ENCODE measurements at regions not wholly inside any gene's neighbourhood (a gene's known extent, or its start where the extent isn't known, plus 50 kb on each side); places are given as distances from the start of the nearest gene placed in this dataset.
"Not testable (repeated sequence)": the region's sequence is repeated elsewhere in the genome, so short reads cannot be mapped to it uniquely, and the experiment has no call there.

- no peak for ATAC-seq (replicated peaks in 1 of 2)
- Mint-ChIP-seq H3K9me3 (peaks cover 0 to 1% of the 10 kb centered on the region in 2 donors), H3K36me3 (ENCODE audit: insufficient read depth in 2 of 2) (no peaks in the 10 kb centered on the region)
Measured at GRCh38 chr14:42532194-42532593, 925.5 kb downstream of the LRFN5 start.

GRCh38 chr14:42527141-42527540 is 920.5 kb downstream of the LRFN5 start:
- Mint-ChIP-seq H3K36me3 (ENCODE audit: insufficient read depth in 2 of 2) (no peaks in the 10 kb centered on the region), H3K9me3 (peaks cover 1 to 3% of the 10 kb centered on the region in 2 donors), H3K4me3 (no peak overlapping the region), H3K27ac (no peak overlapping the region), H3K27me3 (ENCODE audit: low read depth) (no peaks in the 10 kb centered on the region), H3K4me1 (ENCODE audit: low read depth) (no peaks in the 10 kb centered on the region)
- ATAC-seq (replicated peaks in 1 of 2) (no peak), DNase-seq (no peak)

More at GRCh38 chr14:42532194-42532593, 925.5 kb downstream of the LRFN5 start:
- Mint-ChIP-seq H3K27ac (no peak overlapping the region), H3K27me3 (ENCODE audit: low read depth) (no peaks in the 10 kb centered on the region), H3K4me3 (no peak overlapping the region), H3K4me1 (ENCODE audit: low read depth) (no peaks in the 10 kb centered on the region)
- DNase-seq, result no peak

- Mint-ChIP-seq H3K27me3 (ENCODE audit: low read depth) (no peaks in the 10 kb centered on the region), H3K27ac (no peak overlapping the region), H3K36me3 (ENCODE audit: insufficient read depth in 2 of 2) (no peaks in the 10 kb centered on the region), H3K4me3 (no peak overlapping the region), H3K4me1 (ENCODE audit: low read depth) (no peaks in the 10 kb centered on the region), H3K9me3 (peaks cover 1 to 4% of the 10 kb centered on the region in 2 donors)
- no peak for DNase-seq
- ATAC-seq (replicated peaks in 1 of 2), result no peak
Measured at GRCh38 chr14:42523666-42524065, 917.0 kb downstream of the LRFN5 start.

GRCh38 chr14:42517806-42518500 is 911.3 kb downstream of the LRFN5 start:
- Mint-ChIP-seq H3K4me3 (no peak overlapping the region), H3K27ac (no peak overlapping the region), H3K4me1 (ENCODE audit: low read depth) (no peaks in the 10 kb centered on the region), H3K9me3 (peaks cover 5 to 9% of the 10 kb centered on the region in 2 donors), H3K36me3 (ENCODE audit: insufficient read depth in 2 of 2) (peaks cover 0 to 1% of the 10 kb centered on the region in 2 donors), H3K27me3 (ENCODE audit: low read depth) (no peaks in the 10 kb centered on the region)
- no peak for ATAC-seq (replicated peaks in 1 of 2)
- no peak for DNase-seq

GRCh38 chr14:42513837-42514236 is 907.2 kb downstream of the LRFN5 start:
- H3K27me3 Mint-ChIP-seq (ENCODE audit: low read depth), result no peaks in the 10 kb centered on the region
- no peak for ATAC-seq (replicated peaks in 1 of 2)
- peaks cover 0 to 1% of the 10 kb centered on the region in 2 donors for H3K36me3 Mint-ChIP-seq (ENCODE audit: insufficient read depth in 2 of 2)
- no peak overlapping the region for H3K27ac Mint-ChIP-seq
- H3K4me1 Mint-ChIP-seq (ENCODE audit: low read depth), result no peaks in the 10 kb centered on the region
- peaks cover 7 to 9% of the 10 kb centered on the region in 2 donors for H3K9me3 Mint-ChIP-seq
- no peak for DNase-seq
- no peak overlapping the region for H3K4me3 Mint-ChIP-seq

GRCh38 chr14:42510071-42510470 is 903.4 kb downstream of the LRFN5 start:
- H3K36me3 Mint-ChIP-seq (ENCODE audit: insufficient read depth in 2 of 2), result peaks cover 0 to 2% of the 10 kb centered on the region in 2 donors
- no peak overlapping the region for H3K4me3 Mint-ChIP-seq
- no peak overlapping the region for H3K27ac Mint-ChIP-seq
- ATAC-seq (replicated peaks in 1 of 2) (no peak), DNase-seq (no peak)
- no peaks in the 10 kb centered on the region for H3K27me3 Mint-ChIP-seq (ENCODE audit: low read depth)
- H3K9me3 Mint-ChIP-seq, result peaks cover 8 to 16% of the 10 kb centered on the region in 2 donors
- no peaks in the 10 kb centered on the region for H3K4me1 Mint-ChIP-seq (ENCODE audit: low read depth)

- no peak overlapping the region for H3K4me3 Mint-ChIP-seq
- H3K4me1 Mint-ChIP-seq (ENCODE audit: low read depth), result no peaks in the 10 kb centered on the region
- no peaks in the 10 kb centered on the region for H3K27me3 Mint-ChIP-seq (ENCODE audit: low read depth)
- H3K36me3 Mint-ChIP-seq (ENCODE audit: insufficient read depth in 2 of 2), result peaks cover 0 to 2% of the 10 kb centered on the region in 2 donors
- no peak overlapping the region for H3K27ac Mint-ChIP-seq
- ATAC-seq (replicated peaks in 1 of 2) (no peak), DNase-seq (no peak)
- H3K9me3 Mint-ChIP-seq, result peaks cover 7 to 10% of the 10 kb centered on the region in 2 donors
Measured at GRCh38 chr14:42508209-42508946, 901.7 kb downstream of the LRFN5 start.

- H3K27ac Mint-ChIP-seq, result no peak overlapping the region
- no peak overlapping the region for H3K4me3 Mint-ChIP-seq
- no peaks in the 10 kb centered on the region for H3K27me3 Mint-ChIP-seq (ENCODE audit: low read depth)
- ATAC-seq (replicated peaks in 1 of 2), result no peak
- peaks cover 5 to 8% of the 10 kb centered on the region in 2 donors for H3K9me3 Mint-ChIP-seq
- peaks cover 0 to 2% of the 10 kb centered on the region in 2 donors for H3K36me3 Mint-ChIP-seq (ENCODE audit: insufficient read depth in 2 of 2)
- no peak for DNase-seq
- no peaks in the 10 kb centered on the region for H3K4me1 Mint-ChIP-seq (ENCODE audit: low read depth)
Measured at GRCh38 chr14:42504433-42504832, 897.8 kb downstream of the LRFN5 start.

- H3K4me1 Mint-ChIP-seq (ENCODE audit: low read depth), result no peaks in the 10 kb centered on the region
- H3K4me3 Mint-ChIP-seq, result no peak overlapping the region
- no peaks in the 10 kb centered on the region for H3K36me3 Mint-ChIP-seq (ENCODE audit: insufficient read depth in 2 of 2)
- no peaks in the 10 kb centered on the region for H3K27me3 Mint-ChIP-seq (ENCODE audit: low read depth)
- no peak overlapping the region for H3K27ac Mint-ChIP-seq
- DNase-seq (no peak), ATAC-seq (replicated peaks in 1 of 2) (no peak)
- H3K9me3 Mint-ChIP-seq, result peaks cover 0 to 2% of the 10 kb centered on the region in 2 donors
Measured at GRCh38 chr14:42499137-42499536, 892.5 kb downstream of the LRFN5 start.

- Mint-ChIP-seq H3K4me1 (ENCODE audit: low read depth) (no peaks in the 10 kb centered on the region), H3K27ac (no peak overlapping the region), H3K27me3 (ENCODE audit: low read depth) (no peaks in the 10 kb centered on the region), H3K4me3 (no peak overlapping the region), H3K9me3 (peaks cover 3 to 4% of the 10 kb centered on the region in 2 donors), H3K36me3 (ENCODE audit: insufficient read depth in 2 of 2) (no peaks in the 10 kb centered on the region)
- DNase-seq, result no peak
- ATAC-seq (replicated peaks in 1 of 2), result no peak
Measured at GRCh38 chr14:42490536-42490935, 883.9 kb downstream of the LRFN5 start.

GRCh38 chr14:42488965-42489364 is 882.3 kb downstream of the LRFN5 start:
- peaks cover 3% of the 10 kb centered on the region in 2 donors for H3K9me3 Mint-ChIP-seq
- ATAC-seq (replicated peaks in 1 of 2), result no peak

GRCh38 chr14:42482345-42482971 is 875.8 kb downstream of the LRFN5 start:
- H3K4me1 Mint-ChIP-seq (ENCODE audit: low read depth); H3K27ac Mint-ChIP-seq; H3K4me3 Mint-ChIP-seq; ATAC-seq (replicated peaks in 1 of 2); DNase-seq; H3K36me3 Mint-ChIP-seq (ENCODE audit: insufficient read depth in 2 of 2); H3K9me3 Mint-ChIP-seq; H3K27me3 Mint-ChIP-seq (ENCODE audit: low read depth): not testable (repeated sequence)

More at GRCh38 chr14:42488965-42489364, 882.3 kb downstream of the LRFN5 start:
- no peak for DNase-seq
- H3K4me3 Mint-ChIP-seq, result no peak overlapping the region
- no peaks in the 10 kb centered on the region for H3K4me1 Mint-ChIP-seq (ENCODE audit: low read depth)
- H3K36me3 Mint-ChIP-seq (ENCODE audit: insufficient read depth in 2 of 2), result no peaks in the 10 kb centered on the region
- no peaks in the 10 kb centered on the region for H3K27me3 Mint-ChIP-seq (ENCODE audit: low read depth)
- no peak overlapping the region for H3K27ac Mint-ChIP-seq

GRCh38 chr14:42481714-42482113 is 875.0 kb downstream of the LRFN5 start:
- H3K9me3 Mint-ChIP-seq; H3K4me3 Mint-ChIP-seq; H3K27ac Mint-ChIP-seq; DNase-seq; H3K36me3 Mint-ChIP-seq (ENCODE audit: insufficient read depth in 2 of 2); H3K27me3 Mint-ChIP-seq (ENCODE audit: low read depth); H3K4me1 Mint-ChIP-seq (ENCODE audit: low read depth); ATAC-seq (replicated peaks in 1 of 2): not testable (repeated sequence)

All from activated T-cell treated with anti-CD3 and anti-CD28 coated beads, Interleukin-2, amount 50 U/mL, for 72 hours (primary cell).